ENCODE measurements at regions not wholly inside any gene's neighbourhood (a gene's known extent, or its start where the extent isn't known, plus 50 kb on each side); places are given as distances from the start of the nearest gene placed in this dataset.
"Not testable (repeated sequence)": the region's sequence is repeated elsewhere in the genome, so short reads cannot be mapped to it uniquely, and the experiment has no call there.

DNA sequence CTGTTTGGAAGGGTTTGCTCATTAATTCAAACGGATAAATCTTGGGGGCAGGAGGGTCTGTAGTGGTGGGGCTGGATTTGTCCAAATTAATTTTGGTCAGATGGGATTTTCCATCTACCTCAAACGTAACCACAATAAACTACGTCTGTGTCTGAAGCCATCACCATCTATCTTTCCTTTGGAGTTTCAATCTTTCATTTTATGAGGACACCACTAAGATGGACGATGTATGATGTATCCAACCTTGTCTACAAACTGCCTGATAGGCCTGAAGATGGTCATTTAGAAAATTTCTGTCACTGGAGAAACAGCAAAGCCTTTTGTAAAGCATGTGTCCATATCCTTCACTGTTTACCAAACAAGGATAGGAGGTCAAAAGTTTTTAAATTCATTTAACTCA lies 138.6 kb upstream of the MARCKS start:
- DNase-seq (ENCODE audit: low spot score) = no peak

DNA sequence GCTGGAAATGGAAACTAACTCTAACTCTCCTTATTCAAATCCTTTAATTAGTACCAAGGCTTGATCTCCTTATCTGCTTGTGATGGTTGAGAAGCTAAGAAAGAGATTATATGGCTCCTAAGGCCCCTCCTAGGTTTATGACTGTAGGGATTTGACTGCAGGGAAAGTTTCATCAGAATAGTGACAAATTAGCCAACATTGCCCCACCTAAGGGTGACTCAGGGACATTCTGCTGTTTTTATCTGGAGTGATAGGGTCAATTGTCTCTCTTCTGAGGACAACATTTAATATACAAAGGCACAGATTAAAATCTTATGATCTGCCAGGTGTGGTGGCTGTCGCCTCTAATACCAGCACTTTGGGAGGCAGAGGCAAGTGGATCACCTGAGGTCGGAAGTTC lies 138.1 kb upstream of the MARCKS start:
- no peak for DNase-seq (ENCODE audit: low spot score)

DNA sequence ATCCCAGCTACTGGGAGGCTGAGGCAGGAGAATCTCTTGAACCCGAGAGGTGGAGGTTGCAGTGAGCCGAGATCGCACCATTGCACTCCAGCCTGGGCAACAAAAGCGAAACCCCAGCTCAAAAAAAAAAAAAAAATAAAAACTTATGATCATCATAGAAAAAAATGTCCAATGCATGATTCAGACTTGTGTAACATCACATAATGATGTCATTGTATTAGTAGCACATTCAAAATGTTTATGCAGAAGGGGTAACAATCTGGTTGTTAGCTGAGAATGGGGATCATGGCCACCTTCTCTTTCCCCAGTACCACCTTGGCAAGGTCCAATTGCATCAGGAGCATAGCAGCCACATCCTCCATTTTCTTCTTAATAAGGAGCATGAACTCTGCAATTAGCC lies 137.6 kb upstream of the MARCKS start:
- DNase-seq (ENCODE audit: low spot score) = no peak

DNA sequence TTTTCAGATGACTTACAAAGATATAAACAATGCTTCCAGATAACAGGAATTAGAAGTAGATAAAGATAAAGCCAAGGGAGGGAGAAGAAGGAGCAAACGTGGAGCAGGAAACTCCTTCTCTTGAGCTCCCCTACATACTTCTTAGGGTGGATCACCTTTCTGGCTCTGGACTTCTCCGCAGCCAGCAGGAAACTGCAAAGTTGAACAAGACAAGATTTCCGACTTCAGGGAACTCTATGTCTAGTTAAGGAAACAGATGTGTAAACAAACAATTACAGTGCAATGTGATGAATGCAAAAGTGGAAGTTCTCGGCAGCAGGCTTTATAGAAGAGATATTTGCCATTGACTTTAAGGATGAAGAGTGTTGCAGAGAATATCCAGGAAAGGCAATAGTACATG lies 134.0 kb upstream of the MARCKS start:
- no peak for DNase-seq (ENCODE audit: low spot score)

DNA sequence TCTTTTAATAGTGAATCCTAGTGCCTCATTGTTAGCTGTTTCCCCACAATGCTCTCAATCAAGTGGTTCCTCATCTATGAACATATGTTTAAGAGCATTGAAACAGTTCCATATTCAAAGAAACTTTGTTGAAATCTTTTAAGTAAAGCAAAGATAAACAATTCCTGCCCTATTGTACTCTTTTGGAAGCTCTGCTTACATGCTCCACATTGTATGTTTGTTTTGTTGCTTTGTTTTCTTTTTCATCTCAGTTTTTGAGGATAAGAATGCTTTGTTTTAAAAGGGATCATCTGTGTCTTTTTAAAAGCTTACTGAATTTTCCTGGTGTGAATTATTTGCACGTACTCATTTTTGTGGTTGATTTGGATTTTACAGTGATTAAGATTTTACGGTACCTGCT lies 132.2 kb upstream of the MARCKS start:
- DNase-seq (ENCODE audit: low spot score) = not testable (repeated sequence)

DNA sequence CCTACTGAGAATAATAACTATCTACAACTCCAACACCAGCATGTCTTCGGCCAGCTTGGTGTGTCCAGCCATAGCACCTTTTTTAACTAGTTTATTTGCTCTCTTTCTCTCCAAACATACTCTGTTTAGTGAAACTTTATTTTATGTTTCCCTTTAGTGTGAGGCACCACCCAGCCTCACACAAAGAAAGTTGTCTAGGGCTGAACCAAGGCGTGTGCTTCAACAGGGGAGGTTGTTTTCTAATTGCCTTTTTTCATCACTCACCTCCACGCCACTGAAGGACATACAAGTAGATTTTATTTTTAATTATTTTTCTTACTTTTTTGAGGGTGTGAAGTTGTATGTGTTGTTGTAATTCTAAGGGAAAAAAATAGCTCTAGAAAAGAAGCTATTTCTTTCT lies 125.6 kb upstream of the MARCKS start:
- no peak for DNase-seq (ENCODE audit: low spot score)

DNA sequence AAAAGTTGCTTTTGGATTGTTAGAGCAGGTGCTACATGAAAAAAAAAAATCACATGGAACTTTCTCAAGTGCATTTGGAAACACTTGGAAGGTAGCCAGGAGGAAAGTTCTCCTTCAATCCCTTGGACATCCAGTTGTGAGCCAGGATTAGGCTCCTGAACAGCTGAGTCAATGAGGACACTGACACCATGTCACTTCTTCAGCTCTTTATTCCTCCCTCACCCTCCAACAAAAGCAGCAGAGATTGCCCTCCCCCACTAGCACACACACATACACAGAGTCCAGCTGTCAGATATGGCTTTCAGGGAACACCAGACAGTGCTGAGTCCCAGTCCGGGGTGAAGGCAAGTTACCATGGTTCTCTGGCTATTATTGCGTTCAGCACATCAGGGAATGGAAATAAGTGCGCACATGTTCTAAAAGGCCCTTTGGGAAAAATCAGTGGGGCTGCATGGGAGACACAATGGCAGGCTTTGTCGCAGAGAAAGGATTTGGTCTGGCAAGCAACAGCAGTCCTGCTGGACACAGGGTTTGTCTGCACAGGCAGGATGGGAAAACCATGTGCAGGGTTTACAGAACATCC lies 124.7 kb upstream of the MARCKS start:
- peak; percentile 58 for DNase-seq (ENCODE audit: low spot score)

DNA sequence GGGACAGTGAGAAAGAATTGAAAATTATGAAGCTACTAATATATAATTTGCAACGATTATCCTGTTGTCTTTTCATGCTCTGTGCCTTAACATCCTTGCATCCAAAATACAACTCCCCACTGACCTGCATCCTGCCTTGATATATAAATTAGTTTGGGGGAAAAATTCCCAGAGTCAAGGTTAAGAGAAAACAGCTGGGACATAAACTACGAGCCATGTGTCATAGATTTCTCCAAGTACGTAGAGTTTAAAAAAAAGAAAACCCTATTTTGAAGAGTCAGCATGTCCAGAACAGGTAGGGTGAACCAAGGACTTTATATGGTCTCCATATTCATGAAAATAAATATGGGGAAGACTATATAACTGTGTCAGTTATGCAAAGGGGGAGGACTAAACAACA lies 123.8 kb upstream of the MARCKS start:
- no peak for DNase-seq (ENCODE audit: low spot score)

DNA sequence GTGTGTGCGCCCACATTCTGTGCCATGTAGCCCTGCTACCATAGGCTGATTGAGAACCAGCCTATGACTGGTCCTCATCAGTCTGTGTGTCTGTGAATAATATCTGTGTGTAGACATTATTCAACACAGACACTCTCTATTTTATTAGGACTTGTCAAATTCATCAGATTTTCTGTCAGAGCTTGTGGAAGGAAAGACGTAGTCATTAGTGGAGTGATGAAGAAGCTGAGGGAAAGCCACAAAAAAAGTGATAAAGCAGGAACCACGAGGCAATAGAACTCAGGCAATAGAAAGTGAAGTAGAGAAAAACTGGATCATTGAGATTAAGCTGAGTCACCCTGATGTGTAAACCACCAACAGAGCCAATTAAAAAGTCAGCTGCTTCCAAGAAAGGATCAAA lies 122.2 kb upstream of the MARCKS start:
- no peak for DNase-seq (ENCODE audit: low spot score)

DNA sequence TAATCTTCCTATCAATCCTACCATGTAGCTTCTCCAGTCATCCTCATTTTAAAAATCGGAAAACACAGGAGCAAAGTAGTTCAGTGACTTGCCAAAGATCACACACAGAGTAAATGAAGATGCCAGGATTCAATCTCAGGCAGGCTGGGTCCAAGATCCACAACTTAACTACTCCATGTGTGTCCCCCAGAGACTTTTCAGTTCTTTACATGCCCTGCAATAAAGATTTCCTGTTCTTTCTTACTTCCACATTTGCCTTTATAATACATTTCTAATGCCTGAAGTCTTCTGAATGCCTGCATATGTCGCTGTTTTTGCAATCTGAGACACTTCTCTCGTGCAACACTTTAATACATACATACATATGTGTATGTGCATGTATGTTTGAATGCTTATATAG lies 121.7 kb upstream of the MARCKS start:
- no peak for DNase-seq (ENCODE audit: low spot score)

DNA sequence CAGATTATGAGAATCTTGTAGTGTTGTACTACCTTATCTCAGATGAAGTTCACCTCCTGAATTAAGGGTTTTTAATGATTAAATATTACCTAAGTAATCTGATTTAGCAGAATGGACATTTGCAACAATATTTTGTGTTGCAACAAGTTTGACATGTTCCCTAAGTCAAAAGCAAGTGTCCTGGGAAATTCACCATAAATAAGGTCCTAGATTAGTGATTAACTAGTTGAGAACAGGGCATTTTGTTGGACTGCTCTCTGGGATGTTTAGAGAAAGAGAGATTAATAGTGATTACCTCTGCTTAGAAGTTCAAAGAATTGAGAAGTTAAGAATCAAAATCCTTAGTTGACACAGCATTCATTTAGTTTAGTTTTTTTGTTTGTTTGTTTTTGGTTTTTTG lies 120.2 kb upstream of the MARCKS start:
- no peak for DNase-seq (ENCODE audit: low spot score)

DNA sequence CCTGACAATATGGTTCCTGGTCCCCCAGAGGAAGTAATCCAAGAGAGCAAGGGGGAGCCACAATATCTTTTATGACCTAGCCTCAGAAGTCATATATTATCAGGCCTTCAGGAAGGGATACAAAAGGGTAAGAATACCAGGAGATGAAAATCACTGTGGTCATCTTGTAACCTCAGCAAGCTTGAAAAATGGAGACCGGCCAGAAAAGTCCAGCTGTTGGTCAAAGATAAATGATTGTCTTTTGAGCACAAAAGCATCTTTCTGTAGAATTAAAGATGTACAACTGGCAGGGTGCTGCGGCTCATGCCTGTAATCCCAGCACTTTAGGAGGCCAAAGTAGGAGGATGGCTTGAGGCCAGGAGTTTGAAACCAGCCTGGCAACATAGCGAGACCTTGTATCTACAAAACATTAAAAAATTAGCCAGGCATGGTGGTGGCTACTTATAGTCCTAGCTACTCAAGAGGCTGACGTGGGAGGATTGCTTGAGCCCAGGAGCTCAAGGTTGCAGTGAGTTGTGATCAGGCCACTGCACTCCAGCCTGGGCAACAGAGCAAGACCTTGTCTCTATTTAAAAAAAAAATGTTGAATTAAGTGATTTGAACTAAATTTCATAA lies 118.0 kb upstream of the MARCKS start:
- no peak for DNase-seq (ENCODE audit: low spot score)

DNA sequence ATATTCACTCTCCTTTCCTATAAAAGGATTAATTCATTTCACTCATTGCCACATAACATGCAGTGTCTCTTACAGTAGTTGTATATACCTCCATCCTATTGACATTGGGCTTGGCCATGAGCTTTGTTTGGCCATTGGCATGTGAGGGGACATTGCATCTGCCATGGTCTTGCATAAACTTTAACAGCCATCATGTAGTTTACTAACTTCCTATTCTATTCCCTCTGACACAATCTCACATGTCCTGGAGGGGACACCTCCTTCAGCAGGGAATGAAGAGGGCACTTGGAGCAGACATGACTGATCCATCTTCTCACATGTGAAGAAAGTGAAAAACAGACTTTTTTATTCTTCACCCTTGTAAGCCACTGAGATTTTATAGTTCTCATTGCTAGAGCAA lies 115.5 kb upstream of the MARCKS start:
- DNase-seq (ENCODE audit: low spot score) = no peak

DNA sequence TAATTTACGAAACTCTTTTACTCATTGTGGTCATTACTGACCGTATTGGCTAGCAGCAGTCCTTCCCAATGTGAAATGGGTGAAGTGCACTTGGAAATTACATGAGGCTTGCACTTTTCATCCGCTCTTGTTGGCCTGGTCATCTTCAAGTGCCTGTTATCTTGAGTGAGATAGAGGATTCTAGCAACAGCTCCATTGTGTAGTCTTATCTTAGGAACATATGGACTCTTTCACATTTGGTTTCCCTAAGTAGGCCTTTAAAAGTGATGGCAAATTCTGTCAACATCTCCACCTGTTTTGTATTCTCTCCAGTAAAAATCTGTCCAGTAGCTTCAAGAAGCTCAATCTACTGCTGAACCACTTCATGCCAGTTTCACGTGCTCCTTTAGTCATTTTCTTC lies 114.8 kb upstream of the MARCKS start:
- no peak for DNase-seq (ENCODE audit: low spot score)

DNA sequence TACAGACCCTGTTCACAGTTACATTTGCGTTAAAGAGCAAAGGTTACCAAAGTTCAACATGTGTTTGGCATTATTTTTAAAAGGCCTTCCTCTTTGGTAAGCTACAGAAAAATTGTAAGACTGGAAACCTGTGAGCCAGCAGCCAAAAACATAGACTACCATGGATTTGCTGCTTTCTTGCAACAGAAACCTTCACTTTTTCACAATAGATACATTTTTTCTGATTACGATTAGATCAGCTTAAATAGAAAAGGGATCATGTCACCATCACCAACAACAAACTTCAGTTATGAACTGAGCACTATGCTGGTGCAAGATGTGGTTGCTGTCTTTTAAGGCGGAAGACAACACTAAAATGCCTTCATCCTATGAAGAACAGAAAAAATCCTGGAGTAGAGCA lies 112.3 kb upstream of the MARCKS start:
- no peak for DNase-seq (ENCODE audit: low spot score)

DNA sequence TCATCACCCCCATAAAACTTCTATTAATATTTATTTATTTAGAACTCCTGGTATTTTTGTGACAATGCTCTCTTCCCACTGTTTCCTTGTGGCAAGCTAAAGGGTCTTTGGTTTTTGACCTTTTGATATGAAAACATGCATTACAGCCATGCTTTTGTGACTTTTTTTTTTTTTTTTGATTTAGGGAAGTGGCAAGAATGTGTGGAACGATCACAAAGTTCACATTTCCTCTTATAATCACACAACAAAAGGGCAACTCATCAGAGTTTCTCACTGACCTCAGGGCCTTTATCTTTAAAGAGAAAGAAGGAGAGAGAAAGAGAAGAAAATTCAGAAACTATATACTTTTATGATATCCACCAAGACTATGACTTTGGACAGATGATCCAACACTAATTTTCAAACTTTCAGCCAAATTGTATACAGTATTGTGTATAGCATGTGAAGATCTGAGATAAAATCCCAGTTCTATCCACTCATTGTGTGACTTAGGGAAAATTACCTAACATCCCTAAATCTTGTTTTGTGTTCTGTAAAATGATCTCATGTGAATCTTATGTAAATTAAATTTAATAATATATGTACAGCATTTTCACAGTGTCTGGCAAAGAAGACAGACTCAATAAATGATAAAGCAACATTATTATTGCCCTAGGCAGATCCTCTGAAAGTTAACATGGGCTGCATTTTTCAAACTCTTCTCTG lies 106.8 kb upstream of the MARCKS start:
- no peak for DNase-seq (ENCODE audit: low spot score)

DNA sequence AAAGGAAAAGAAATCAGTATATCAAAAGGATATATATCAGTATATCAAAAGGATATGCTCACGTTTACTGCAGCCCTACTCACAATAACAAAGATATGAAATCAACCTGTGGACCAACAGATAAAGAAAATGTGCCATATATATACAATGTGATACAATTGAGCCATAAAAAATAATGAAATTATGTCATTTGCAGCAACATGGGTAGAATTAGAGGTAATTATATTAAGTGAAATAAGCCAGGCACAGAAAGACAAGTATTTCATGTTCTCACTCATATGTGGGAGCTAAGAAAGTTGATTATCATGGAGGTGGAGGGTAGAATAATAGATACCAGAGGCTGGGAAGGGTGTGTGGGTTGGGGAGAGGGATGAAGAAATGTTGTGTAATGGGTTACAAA lies 102.9 kb upstream of the MARCKS start:
- no peak for DNase-seq (ENCODE audit: low spot score)

DNA sequence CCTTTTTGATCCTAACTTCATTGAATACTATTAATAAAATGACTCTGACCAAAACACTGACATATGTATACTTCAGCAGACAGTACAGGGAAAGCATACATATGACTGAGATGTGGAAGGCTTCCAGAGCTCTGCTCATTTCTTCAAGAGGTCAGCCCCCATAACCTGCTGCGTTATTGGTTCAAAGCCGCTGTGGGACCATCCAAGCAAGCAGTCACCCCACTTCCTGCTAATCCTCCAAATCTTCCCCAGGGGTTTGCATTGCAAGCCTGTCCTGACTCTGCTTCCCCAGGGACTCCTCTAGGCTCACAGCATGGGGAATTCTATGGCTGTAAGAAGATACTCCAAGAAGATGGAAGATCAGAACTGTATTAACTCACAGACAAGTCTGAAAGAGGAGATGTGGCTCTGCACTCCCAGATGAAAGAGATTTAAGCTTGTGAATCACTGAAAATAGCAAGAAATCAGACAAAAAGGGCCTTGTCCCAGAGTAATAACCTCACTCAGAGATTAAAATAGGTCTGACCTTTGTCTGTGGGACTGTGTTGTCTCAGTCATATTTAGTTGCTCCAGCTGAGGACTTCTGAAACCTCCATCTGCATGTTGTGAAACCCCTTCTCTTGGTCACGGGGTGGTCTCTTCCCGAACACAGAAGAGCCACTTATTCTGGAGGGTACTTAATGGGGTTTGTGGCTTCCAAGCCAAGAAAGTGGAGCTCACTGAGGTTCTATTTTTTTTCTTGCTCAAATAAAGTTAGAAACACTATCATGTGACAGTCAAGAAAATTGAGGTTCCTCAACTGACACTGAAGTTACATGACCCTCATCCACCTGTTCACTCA lies 101.5 kb upstream of the MARCKS start:
- no peak for DNase-seq (ENCODE audit: low spot score)

DNA sequence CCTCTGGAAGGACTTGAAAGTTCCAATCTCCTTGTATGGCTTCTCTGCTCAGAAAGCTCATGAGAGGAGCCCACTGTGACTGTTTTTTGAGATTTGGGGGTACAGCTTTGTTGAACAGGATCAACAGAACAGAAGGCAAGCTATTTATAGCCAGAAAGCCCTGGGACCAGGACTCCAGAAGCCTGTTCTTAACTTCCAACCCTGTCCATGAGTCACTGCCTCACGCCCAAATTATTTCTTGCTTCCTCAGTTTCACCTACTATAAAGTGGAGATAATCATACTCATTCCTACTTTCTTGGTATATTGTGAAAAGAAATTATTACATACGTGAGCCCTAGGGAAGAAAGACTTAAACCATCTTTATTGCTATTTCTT lies 100.9 kb upstream of the MARCKS start:
- DNase-seq (ENCODE audit: low spot score) = no peak

DNA sequence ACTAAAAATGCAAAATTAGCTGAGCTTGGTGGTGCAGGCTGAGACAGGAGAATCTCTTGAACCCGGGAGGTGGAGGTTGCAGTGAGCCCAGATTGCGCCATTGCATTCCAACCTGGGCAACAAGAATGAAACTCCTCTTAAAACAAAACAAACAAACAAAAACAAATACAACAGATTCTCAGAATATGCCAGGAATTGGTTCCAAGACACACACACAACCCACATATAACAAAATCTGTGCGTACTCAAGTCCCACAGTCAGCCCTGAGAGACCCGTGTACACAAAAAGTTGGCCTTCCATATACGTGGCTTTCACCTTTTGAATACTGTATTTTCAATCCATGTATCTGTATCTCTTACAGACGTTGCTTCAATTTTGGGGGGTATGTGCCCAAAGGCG lies 98.9 kb upstream of the MARCKS start:
- no peak for DNase-seq (ENCODE audit: low spot score)

DNA sequence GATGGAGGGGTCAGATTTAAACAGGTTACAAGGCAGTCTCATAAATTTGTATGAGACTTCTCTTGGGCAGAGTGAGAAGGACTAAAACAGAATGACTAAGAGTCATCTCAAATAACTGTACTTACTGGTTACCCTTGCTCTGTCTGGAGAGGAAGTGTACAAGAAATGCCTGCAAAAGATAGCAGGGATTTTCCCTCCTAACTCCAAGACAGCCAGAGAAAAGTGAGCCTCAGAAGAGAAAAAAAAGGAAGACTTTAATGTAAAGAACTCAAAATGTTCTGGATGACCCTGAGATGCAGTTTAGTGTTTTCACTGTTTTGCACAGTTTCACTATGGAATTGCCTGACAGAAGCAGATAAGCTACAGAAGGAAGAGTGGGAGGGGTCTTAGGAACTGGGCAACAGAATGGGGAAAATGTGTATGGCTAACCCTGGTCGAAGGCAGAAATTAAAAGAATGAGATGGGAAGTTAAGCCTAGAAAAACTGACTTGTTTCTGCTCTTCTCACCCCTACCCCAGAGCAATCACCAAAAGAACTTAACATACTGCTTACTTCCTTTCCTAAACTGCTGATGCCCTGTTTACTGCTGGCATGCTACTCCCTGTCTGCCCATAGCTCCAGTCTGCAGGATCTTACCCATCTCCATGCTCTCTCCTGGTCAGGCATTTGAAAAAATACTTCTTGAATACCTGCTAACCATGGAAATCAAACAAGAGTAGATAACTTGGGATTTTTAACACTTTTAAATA lies 98.1 kb upstream of the MARCKS start:
- no peak for DNase-seq (ENCODE audit: low spot score)

DNA sequence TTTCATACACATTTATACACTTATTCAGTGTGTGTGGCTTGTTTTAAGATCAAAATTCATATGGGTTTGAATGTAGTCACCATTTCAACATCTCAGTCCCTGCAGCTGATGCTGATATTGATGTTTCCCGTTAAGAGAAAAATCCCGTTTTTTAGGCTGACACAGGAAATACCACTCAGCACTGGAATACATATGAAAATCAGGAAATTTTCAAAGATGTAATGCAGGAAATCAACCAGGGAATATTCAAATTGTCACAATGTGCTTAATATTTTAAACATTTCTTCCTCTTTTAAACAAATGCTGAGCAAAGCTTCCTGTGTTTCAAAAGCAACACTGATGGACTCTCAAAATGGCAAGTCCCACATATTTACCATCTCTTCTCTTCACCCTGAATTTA lies 94.5 kb upstream of the MARCKS start:
- no peak for DNase-seq (ENCODE audit: low spot score)
